Fibroblast of mammary gland (primary cell): ENCODE measurements at regions not wholly inside any gene's neighbourhood (a gene's known extent, or its start where the extent isn't known, plus 50 kb on each side); places are given as distances from the start of the nearest gene placed in this dataset.

ENCODE experiments used
- DNase-seq: peaks from one replicate; pipeline ENCODE4 v3.0.0-alpha.2; 2010; ENCODE audit warnings: low read depth
- H3K4me3 ChIP-seq: 2 replicates; pipeline ENCODE4 v1.5.1; 2011; ENCODE audit warnings: low read depth, mild to moderate bottlenecking, low read length, moderate library complexity; ENCODE audit not compliant: control insufficient read depth
- CTCF ChIP-seq: conservative IDR thresholded peaks from 2 replicates; pipeline ENCODE4 v1.5.1; 2011; ENCODE audit warnings: low read depth, low read length, inconsistent platforms; ENCODE audit not compliant: control insufficient read depth, insufficient read depth

- H3K4me3 ChIP-seq = no peak overlapping the region
- no peak for TF ChIP-seq CTCF
- no peak for DNase-seq
Observed at GRCh38 chr12:24175284-24175683, 225.8 kb upstream of the SOX5 start.

GRCh38 chr12:24173067-24173466 lies 223.6 kb upstream of the SOX5 start:
- no peak overlapping the region for H3K4me3 ChIP-seq
- DNase-seq = no peak
- TF ChIP-seq CTCF = no peak

GRCh38 chr12:24172773-24173066 lies 223.2 kb upstream of the SOX5 start:
- no peak overlapping the region for H3K4me3 ChIP-seq
- DNase-seq = no peak
- no peak for TF ChIP-seq CTCF

GRCh38 chr12:24172031-24172772 lies 222.7 kb upstream of the SOX5 start:
- no peak overlapping the region for H3K4me3 ChIP-seq
- no peak for DNase-seq
- TF ChIP-seq CTCF = no peak

- no peak overlapping the region for H3K4me3 ChIP-seq
- DNase-seq = no peak
- TF ChIP-seq CTCF = no peak
Observed at GRCh38 chr12:24155042-24155441, 205.6 kb upstream of the SOX5 start.

GRCh38 chr12:24153079-24153478 lies 203.6 kb upstream of the SOX5 start:
- no peak for TF ChIP-seq CTCF
- H3K4me3 ChIP-seq = no peak overlapping the region
- peak; percentile 1 for DNase-seq

- DNase-seq = no peak
- H3K4me3 ChIP-seq = no peak overlapping the region
- no peak for TF ChIP-seq CTCF
Observed at GRCh38 chr12:24152270-24152669, 202.8 kb upstream of the SOX5 start.
